Limb (tissue), 2 donors: ENCODE measurements at regions not wholly inside any gene's neighbourhood (a gene's known extent, or its start where the extent isn't known, plus 50 kb on each side); places are given as distances from the start of the nearest gene placed in this dataset.

Source experiments
- DNase-seq, 2 donors: peaks; one replicate each; pipeline ENCODE4 v3.0.0-alpha.2; 2016; ENCODE audit errors: extremely low spot score in 2 of 2

GRCh38 chr18:45260125-45260524, 355.2 kb upstream of the SLC14A2 start:
- no peak for DNase-seq

GRCh38 chr18:45266023-45266422, 349.3 kb upstream of the SLC14A2 start:
- DNase-seq, result no peak

- no peak for DNase-seq
Measured at GRCh38 chr18:45267622-45268021, 347.7 kb upstream of the SLC14A2 start.

GRCh38 chr18:45268583-45268982, 346.7 kb upstream of the SLC14A2 start:
- DNase-seq, result no peak

- no peak for DNase-seq
Measured at GRCh38 chr18:45270289-45270771, 344.9 kb upstream of the SLC14A2 start.

- no peak for DNase-seq
Measured at GRCh38 chr18:45274026-45274425, 341.2 kb upstream of the SLC14A2 start.

GRCh38 chr18:45275367-45276113, 339.7 kb upstream of the SLC14A2 start:
- no peak for DNase-seq

- DNase-seq, result no peak
Measured at GRCh38 chr18:45276878-45277277, 338.4 kb upstream of the SLC14A2 start.

- DNase-seq, result no peak
Measured at GRCh38 chr18:45277908-45278307, 337.4 kb upstream of the SLC14A2 start.

GRCh38 chr18:45280481-45281276, 334.6 kb upstream of the SLC14A2 start:
- no peak for DNase-seq

- no peak for DNase-seq
Measured at GRCh38 chr18:45282101-45282812, 333.0 kb upstream of the SLC14A2 start.

- DNase-seq, result no peak
Measured at GRCh38 chr18:45284174-45284573, 331.1 kb upstream of the SLC14A2 start.

GRCh38 chr18:45284851-45285250, 330.4 kb upstream of the SLC14A2 start:
- DNase-seq, result no peak

GRCh38 chr18:45285251-45285650, 330.0 kb upstream of the SLC14A2 start:
- no peak for DNase-seq

GRCh38 chr18:45286431-45286830, 328.8 kb upstream of the SLC14A2 start:
- no peak for DNase-seq

- no peak for DNase-seq
Measured at GRCh38 chr18:45287531-45287930, 327.7 kb upstream of the SLC14A2 start.

GRCh38 chr18:45290364-45290763, 324.9 kb upstream of the SLC14A2 start:
- DNase-seq, result no peak

- no peak for DNase-seq
Measured at GRCh38 chr18:45291621-45292615, 323.4 kb upstream of the SLC14A2 start.

- no peak for DNase-seq
Measured at GRCh38 chr18:45295388-45295787, 319.9 kb upstream of the SLC14A2 start.

- DNase-seq, result no peak
Measured at GRCh38 chr18:45298986-45299385, 316.3 kb upstream of the SLC14A2 start.

GRCh38 chr18:45303026-45303425, 312.2 kb upstream of the SLC14A2 start:
- DNase-seq, result no peak
